22Rv1 (cell line): ENCODE measurements at regions not wholly inside any gene's neighbourhood (a gene's known extent, or its start where the extent isn't known, plus 50 kb on each side); places are given as distances from the start of the nearest gene placed in this dataset.

Experiments used
- ZFX ChIP-seq: fragments of 450-650 bp; IDR thresholded peaks from 2 replicates; pipeline ENCODE4 v1.6.1; 2017; ENCODE audit warnings: antibody characterized with exemption, borderline replicate concordance
- TF ChIP-seq, protein P1 (sequence below): fragments of 450-650 bp; IDR thresholded peaks from 2 replicates; pipeline ENCODE4 v1.5.1; 2017; ENCODE audit warnings: mild to moderate bottlenecking

GRCh38 chr4:135164601-135165000 lies 963.0 kb upstream of the PABPC4L start:
- TF ChIP-seq, protein P1, sequence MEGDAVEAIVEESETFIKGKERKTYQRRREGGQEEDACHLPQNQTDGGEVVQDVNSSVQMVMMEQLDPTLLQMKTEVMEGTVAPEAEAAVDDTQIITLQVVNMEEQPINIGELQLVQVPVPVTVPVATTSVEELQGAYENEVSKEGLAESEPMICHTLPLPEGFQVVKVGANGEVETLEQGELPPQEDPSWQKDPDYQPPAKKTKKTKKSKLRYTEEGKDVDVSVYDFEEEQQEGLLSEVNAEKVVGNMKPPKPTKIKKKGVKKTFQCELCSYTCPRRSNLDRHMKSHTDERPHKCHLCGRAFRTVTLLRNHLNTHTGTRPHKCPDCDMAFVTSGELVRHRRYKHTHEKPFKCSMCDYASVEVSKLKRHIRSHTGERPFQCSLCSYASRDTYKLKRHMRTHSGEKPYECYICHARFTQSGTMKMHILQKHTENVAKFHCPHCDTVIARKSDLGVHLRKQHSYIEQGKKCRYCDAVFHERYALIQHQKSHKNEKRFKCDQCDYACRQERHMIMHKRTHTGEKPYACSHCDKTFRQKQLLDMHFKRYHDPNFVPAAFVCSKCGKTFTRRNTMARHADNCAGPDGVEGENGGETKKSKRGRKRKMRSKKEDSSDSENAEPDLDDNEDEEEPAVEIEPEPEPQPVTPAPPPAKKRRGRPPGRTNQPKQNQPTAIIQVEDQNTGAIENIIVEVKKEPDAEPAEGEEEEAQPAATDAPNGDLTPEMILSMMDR: no peak
- no peak for TF ChIP-seq ZFX
